Neural progenitor cell (in vitro differentiated cells): ENCODE measurements at regions not wholly inside any gene's neighbourhood (a gene's known extent, or its start where the extent isn't known, plus 50 kb on each side); places are given as distances from the start of the nearest gene placed in this dataset.
"Not testable (repeated sequence)": the region's sequence is repeated elsewhere in the genome, so short reads cannot be mapped to it uniquely, and the experiment has no call there.

Experiments used
- CTCF ChIP-seq: fragments of 200-600 bp; sonication (generic); IDR thresholded peaks from 2 replicates; pipeline ENCODE4 v1.5.1; 2017; ENCODE audit warnings: antibody characterized with exemption, mild to moderate bottlenecking
- EZH2 ChIP-seq: fragments of 200-600 bp; sonication (generic); IDR thresholded peaks from 2 replicates; pipeline ENCODE4 v1.6.1; 2017; ENCODE audit warnings: antibody characterized with exemption, mild to moderate bottlenecking, moderate library complexity
- EZH2phosphoT487 ChIP-seq: fragments of 200-600 bp; sonication (generic); IDR thresholded peaks from 2 replicates; pipeline ENCODE4 v1.6.1; 2017; ENCODE audit warnings: antibody characterized with exemption

GRCh38 chr2:221984376-221984775, 314.4 kb downstream of the PAX3 start:
- TF ChIP-seq CTCF, EZH2, EZH2phosphoT487: not testable (repeated sequence)
